GM23338 (cell line): ENCODE measurements at regions not wholly inside any gene's neighbourhood (a gene's known extent, or its start where the extent isn't known, plus 50 kb on each side); places are given as distances from the start of the nearest gene placed in this dataset.

Source experiments
- ATAC-seq: fragments of 200-7000 bp; cut with Tn5 transposase; 3 replicates; pipeline ENCODE4 v1.9.1; 2020
- DNase-seq: peaks from one replicate; pipeline ENCODE4 v3.0.0-alpha.2; 2015; ENCODE audit warnings: low spot score
- H2AFZ ChIP-seq: fragments of 200-600 bp; sonication (generic); 2 replicates; pipeline ENCODE4 v1.8.0; 2016; ENCODE audit warnings: antibody characterized with exemption, mild to moderate bottlenecking, moderate library complexity
- H3F3A ChIP-seq: fragments of 200-600 bp; sonication (generic); replicated peaks from 2 replicates; pipeline ENCODE4 v1.8.0; 2017; ENCODE audit warnings: antibody characterized with exemption, mixed run types, low read depth
- H3K27ac ChIP-seq: fragments of 200-600 bp; sonication (generic); 2 replicates; pipeline ENCODE4 v1.6.1; 2016; ENCODE audit warnings: low read depth
- H3K27me3 ChIP-seq: fragments of 200-600 bp; sonication (generic); 2 replicates; pipeline ENCODE4 v1.8.0; 2016; ENCODE audit warnings: mild to moderate bottlenecking, mixed run types, moderate library complexity; ENCODE audit not compliant: insufficient read depth
- H3K36me3 ChIP-seq: fragments of 200-600 bp; sonication (generic); 2 replicates; pipeline ENCODE4 v1.8.0; 2016; ENCODE audit warnings: mild to moderate bottlenecking; ENCODE audit not compliant: insufficient read depth
- H3K4me1 ChIP-seq: fragments of 200-600 bp; sonication (generic); 2 replicates; pipeline ENCODE4 v1.8.0; 2016; ENCODE audit warnings: mild to moderate bottlenecking, moderate library complexity; ENCODE audit not compliant: insufficient read depth
- H3K4me2 ChIP-seq: fragments of 200-600 bp; sonication (generic); 2 replicates; pipeline ENCODE4 v1.7.1; 2017; ENCODE audit warnings: mixed run types
- H3K4me3 ChIP-seq: fragments of 200-600 bp; sonication (generic); 2 replicates; pipeline ENCODE4 v1.6.1; 2016; ENCODE audit warnings: mixed run types
- H3K79me2 ChIP-seq: fragments of 200-600 bp; sonication (generic); replicated peaks from 2 replicates; pipeline ENCODE4 v1.8.0; 2017; ENCODE audit warnings: mild to moderate bottlenecking; ENCODE audit not compliant: insufficient read depth
- H3K9me2 ChIP-seq: fragments of 200-600 bp; sonication (generic); 2 replicates; pipeline ENCODE4 v1.8.0; 2017; ENCODE audit not compliant: insufficient read depth
- H4K20me1 ChIP-seq: fragments of 200-600 bp; sonication (generic); replicated peaks from 2 replicates; pipeline ENCODE4 v1.8.0; 2017; ENCODE audit warnings: mild to moderate bottlenecking; ENCODE audit not compliant: insufficient read depth
- H3K27ac Mint-ChIP-seq: 2 replicates; pipeline ENCODE4 v1.8.0; 2020; ENCODE audit warnings: inconsistent platforms, mild to moderate bottlenecking, moderate library complexity, mixed read lengths
- H3K27me3 Mint-ChIP-seq: 3 replicates; pipeline ENCODE4 v1.8.0; 2022; ENCODE audit warnings: low read depth, mild to moderate bottlenecking, moderate library complexity, mixed read lengths, inconsistent platforms; ENCODE audit not compliant: insufficient read depth, poor library complexity
- H3K36me3 Mint-ChIP-seq: 3 replicates; pipeline ENCODE4 v1.8.0; 2021; ENCODE audit warnings: low read depth, mild to moderate bottlenecking, inconsistent platforms, moderate library complexity, mixed read lengths
- H3K4me1 Mint-ChIP-seq: 3 replicates; pipeline ENCODE4 v1.8.0; 2020; ENCODE audit warnings: mild to moderate bottlenecking, inconsistent platforms, mixed read lengths
- H3K4me3 Mint-ChIP-seq: 3 replicates; pipeline ENCODE4 v1.8.0; 2021; ENCODE audit warnings: moderate library complexity, mild to moderate bottlenecking, inconsistent platforms, mixed read lengths
- H3K9me3 Mint-ChIP-seq: 3 replicates; pipeline ENCODE4 v1.8.0; 2020; ENCODE audit warnings: moderate library complexity, mild to moderate bottlenecking, inconsistent platforms, mixed read lengths
- CREB1 ChIP-seq: fragments of 250-450 bp; sonication (Bioruptor Pico); IDR thresholded peaks from 2 replicates; pipeline ENCODE4 v1.5.0; 2020; ENCODE audit warnings: low read depth, mild to moderate bottlenecking, moderate library complexity
- CTCF ChIP-seq, 2 experiments: fragments of 200-600 bp in 1 of 2; sonication (generic) in 1 of 2; conservative IDR thresholded peaks; 2 replicates each; pipeline versions ENCODE4 v1.5.1 to v1.6.1; 2016 to 2017; ENCODE audit warnings: antibody characterized with exemption in 2 of 2, low read depth in 2 of 2, mild to moderate bottlenecking in 2 of 2, moderate library complexity in 1 of 2
- EZH2 ChIP-seq: fragments of 200-600 bp; sonication (generic); IDR thresholded peaks from one replicate; pipeline ENCODE4 v1.8.0; 2017; ENCODE audit warnings: antibody characterized with exemption, mild to moderate bottlenecking, low read depth; ENCODE audit not compliant: unreplicated experiment
- POLR2AphosphoS5 ChIP-seq: IDR thresholded peaks from 2 replicates; pipeline ENCODE4 v1.6.1; 2016; ENCODE audit warnings: antibody characterized with exemption, low read depth
- STAT1 ChIP-seq: IDR thresholded peaks from one replicate; pipeline ENCODE4 v1.6.1; 2016; ENCODE audit warnings: antibody characterized with exemption; ENCODE audit not compliant: unreplicated experiment
- ZNF331 ChIP-seq: fragments of 250-450 bp; sonication (Bioruptor Pico); IDR thresholded peaks from 2 replicates; pipeline ENCODE4 v1.5.0; 2020; ENCODE audit warnings: low read depth, mild to moderate bottlenecking, moderate library complexity
- TF ChIP-seq, protein P1 (sequence below): fragments of 250-450 bp; sonication (Bioruptor Pico); IDR thresholded peaks from 2 replicates; pipeline ENCODE4 v1.5.0; 2020; ENCODE audit warnings: mild to moderate bottlenecking, moderate library complexity
- TF ChIP-seq, protein P2 (sequence below): IDR thresholded peaks from one replicate; pipeline ENCODE4 v1.6.1; 2018; ENCODE audit warnings: antibody characterized with exemption; ENCODE audit not compliant: unreplicated experiment
- TF ChIP-seq, protein P3 (sequence below): IDR thresholded peaks from 2 replicates; pipeline ENCODE4 v1.6.1; 2016; ENCODE audit warnings: antibody characterized with exemption

DNA sequence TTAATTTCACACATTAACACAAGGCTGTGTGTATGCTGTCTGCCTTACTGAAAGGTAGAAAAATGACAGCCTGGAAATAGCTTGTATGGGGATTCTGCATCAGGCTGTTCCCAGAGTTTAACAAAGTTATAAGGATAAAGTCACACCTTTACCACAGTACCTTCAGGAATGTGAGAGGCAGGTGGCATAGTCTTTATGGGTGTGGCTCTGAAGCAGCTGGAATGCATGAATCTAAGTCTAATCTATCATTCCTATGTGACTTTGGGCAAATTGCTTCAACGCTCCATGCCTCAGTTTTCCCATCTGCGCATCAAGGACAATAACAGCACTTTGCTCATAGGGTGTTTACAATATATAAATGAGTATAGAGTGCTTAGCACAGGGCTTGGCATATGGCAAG, 84.2 kb upstream of the EGFL6 start (continued):
- TF ChIP-seq, protein P1, sequence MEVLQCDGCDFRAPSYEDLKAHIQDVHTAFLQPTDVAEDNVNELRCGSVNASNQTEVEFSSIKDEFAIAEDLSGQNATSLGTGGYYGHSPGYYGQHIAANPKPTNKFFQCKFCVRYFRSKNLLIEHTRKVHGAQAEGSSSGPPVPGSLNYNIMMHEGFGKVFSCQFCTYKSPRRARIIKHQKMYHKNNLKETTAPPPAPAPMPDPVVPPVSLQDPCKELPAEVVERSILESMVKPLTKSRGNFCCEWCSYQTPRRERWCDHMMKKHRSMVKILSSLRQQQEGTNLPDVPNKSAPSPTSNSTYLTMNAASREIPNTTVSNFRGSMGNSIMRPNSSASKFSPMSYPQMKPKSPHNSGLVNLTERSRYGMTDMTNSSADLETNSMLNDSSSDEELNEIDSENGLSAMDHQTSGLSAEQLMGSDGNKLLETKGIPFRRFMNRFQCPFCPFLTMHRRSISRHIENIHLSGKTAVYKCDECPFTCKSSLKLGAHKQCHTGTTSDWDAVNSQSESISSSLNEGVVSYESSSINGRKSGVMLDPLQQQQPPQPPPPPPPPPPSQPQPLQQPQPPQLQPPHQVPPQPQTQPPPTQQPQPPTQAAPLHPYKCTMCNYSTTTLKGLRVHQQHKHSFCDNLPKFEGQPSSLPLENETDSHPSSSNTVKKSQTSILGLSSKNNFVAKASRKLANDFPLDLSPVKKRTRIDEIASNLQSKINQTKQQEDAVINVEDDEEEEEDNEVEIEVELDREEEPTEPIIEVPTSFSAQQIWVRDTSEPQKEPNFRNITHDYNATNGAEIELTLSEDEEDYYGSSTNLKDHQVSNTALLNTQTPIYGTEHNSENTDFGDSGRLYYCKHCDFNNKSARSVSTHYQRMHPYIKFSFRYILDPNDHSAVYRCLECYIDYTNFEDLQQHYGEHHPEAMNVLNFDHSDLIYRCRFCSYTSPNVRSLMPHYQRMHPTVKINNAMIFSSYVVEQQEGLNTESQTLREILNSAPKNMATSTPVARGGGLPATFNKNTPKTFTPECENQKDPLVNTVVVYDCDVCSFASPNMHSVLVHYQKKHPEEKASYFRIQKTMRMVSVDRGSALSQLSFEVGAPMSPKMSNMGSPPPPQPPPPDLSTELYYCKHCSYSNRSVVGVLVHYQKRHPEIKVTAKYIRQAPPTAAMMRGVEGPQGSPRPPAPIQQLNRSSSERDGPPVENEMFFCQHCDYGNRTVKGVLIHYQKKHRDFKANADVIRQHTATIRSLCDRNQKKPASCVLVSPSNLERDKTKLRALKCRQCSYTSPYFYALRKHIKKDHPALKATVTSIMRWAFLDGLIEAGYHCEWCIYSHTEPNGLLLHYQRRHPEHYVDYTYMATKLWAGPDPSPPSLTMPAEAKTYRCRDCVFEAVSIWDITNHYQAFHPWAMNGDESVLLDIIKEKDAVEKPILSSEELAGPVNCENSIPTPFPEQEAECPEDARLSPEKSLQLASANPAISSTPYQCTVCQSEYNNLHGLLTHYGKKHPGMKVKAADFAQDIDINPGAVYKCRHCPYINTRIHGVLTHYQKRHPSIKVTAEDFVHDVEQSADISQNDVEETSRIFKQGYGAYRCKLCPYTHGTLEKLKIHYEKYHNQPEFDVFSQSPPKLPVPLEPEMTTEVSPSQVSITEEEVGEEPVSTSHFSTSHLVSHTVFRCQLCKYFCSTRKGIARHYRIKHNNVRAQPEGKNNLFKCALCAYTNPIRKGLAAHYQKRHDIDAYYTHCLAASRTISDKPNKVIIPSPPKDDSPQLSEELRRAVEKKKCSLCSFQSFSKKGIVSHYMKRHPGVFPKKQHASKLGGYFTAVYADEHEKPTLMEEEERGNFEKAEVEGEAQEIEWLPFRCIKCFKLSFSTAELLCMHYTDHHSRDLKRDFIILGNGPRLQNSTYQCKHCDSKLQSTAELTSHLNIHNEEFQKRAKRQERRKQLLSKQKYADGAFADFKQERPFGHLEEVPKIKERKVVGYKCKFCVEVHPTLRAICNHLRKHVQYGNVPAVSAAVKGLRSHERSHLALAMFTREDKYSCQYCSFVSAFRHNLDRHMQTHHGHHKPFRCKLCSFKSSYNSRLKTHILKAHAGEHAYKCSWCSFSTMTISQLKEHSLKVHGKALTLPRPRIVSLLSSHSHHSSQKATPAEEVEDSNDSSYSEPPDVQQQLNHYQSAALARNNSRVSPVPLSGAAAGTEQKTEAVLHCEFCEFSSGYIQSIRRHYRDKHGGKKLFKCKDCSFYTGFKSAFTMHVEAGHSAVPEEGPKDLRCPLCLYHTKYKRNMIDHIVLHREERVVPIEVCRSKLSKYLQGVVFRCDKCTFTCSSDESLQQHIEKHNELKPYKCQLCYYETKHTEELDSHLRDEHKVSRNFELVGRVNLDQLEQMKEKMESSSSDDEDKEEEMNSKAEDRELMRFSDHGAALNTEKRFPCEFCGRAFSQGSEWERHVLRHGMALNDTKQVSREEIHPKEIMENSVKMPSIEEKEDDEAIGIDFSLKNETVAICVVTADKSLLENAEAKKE (CRISPR knock-in tag): no peak
- TF ChIP-seq, protein P2, sequence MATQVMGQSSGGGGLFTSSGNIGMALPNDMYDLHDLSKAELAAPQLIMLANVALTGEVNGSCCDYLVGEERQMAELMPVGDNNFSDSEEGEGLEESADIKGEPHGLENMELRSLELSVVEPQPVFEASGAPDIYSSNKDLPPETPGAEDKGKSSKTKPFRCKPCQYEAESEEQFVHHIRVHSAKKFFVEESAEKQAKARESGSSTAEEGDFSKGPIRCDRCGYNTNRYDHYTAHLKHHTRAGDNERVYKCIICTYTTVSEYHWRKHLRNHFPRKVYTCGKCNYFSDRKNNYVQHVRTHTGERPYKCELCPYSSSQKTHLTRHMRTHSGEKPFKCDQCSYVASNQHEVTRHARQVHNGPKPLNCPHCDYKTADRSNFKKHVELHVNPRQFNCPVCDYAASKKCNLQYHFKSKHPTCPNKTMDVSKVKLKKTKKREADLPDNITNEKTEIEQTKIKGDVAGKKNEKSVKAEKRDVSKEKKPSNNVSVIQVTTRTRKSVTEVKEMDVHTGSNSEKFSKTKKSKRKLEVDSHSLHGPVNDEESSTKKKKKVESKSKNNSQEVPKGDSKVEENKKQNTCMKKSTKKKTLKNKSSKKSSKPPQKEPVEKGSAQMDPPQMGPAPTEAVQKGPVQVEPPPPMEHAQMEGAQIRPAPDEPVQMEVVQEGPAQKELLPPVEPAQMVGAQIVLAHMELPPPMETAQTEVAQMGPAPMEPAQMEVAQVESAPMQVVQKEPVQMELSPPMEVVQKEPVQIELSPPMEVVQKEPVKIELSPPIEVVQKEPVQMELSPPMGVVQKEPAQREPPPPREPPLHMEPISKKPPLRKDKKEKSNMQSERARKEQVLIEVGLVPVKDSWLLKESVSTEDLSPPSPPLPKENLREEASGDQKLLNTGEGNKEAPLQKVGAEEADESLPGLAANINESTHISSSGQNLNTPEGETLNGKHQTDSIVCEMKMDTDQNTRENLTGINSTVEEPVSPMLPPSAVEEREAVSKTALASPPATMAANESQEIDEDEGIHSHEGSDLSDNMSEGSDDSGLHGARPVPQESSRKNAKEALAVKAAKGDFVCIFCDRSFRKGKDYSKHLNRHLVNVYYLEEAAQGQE: no peak
- TF ChIP-seq STAT1: no peak

DNA sequence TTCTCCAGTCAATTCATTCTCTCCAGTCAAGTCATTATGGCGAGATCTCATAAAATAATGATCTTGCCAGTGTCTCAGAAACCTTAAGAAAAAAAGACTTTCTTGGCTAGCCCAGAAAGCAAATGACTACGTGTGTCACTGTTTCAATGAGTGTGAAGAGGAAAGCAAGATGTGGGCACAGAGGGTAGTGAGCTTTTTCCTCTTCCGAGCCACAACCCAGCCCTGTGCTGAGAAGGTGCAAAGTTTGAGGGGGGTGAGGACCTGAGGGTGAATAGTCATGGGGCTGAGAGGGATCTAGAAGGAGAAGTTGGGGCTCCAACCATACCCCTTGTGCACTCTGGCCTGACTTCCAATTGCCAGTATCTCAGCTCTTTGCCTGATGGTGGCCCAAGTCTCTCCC, 85.6 kb upstream of the EGFL6 start:
- no peak overlapping the region for H3K4me2 ChIP-seq
- H3K4me3 ChIP-seq: no peak overlapping the region
- DNase-seq (no peak), ATAC-seq (no peak)
- peaks cover 10% of the 10 kb centered on the region; the same call in 2 of the 3 replicates for H3K4me1 Mint-ChIP-seq
- H3K9me3 Mint-ChIP-seq: no peaks in the 10 kb centered on the region
- H3K9me2 ChIP-seq: no peaks in the 10 kb centered on the region
- no peak overlapping the region for H2AFZ ChIP-seq
- no peaks in the 10 kb centered on the region for H3K36me3 Mint-ChIP-seq
- no peak overlapping the region for H3K27ac ChIP-seq
- H3F3A ChIP-seq: no peaks in the 10 kb centered on the region
- no peaks in the 10 kb centered on the region for H3K36me3 ChIP-seq
- peaks cover 5% of the 10 kb centered on the region for H3K27me3 Mint-ChIP-seq
- no peak overlapping the region for H3K27ac Mint-ChIP-seq
- H3K27me3 ChIP-seq: no peaks in the 10 kb centered on the region
- H4K20me1 ChIP-seq: no peaks in the 10 kb centered on the region
- H3K4me1 ChIP-seq: no peaks in the 10 kb centered on the region
- no peaks in the 10 kb centered on the region for H3K79me2 ChIP-seq
- no peak overlapping the region for H3K4me3 Mint-ChIP-seq
- TF ChIP-seq CREB1 (CRISPR knock-in tag) (no peak), EZH2 (no peak), POLR2AphosphoS5 (no peak), CTCF (conservative IDR thresholded peaks at IDR 0.05; ENCODE audit: low read depth in 2 of 2) (no peak), ZNF331 (CRISPR knock-in tag) (no peak)
- TF ChIP-seq, protein P2: no peak
- TF ChIP-seq, protein P3, sequence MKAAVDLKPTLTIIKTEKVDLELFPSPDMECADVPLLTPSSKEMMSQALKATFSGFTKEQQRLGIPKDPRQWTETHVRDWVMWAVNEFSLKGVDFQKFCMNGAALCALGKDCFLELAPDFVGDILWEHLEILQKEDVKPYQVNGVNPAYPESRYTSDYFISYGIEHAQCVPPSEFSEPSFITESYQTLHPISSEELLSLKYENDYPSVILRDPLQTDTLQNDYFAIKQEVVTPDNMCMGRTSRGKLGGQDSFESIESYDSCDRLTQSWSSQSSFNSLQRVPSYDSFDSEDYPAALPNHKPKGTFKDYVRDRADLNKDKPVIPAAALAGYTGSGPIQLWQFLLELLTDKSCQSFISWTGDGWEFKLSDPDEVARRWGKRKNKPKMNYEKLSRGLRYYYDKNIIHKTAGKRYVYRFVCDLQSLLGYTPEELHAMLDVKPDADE: no peak
